GM18517 (cell line): ENCODE measurements at regions not wholly inside any gene's neighbourhood (a gene's known extent, or its start where the extent isn't known, plus 50 kb on each side); places are given as distances from the start of the nearest gene placed in this dataset.
"Not testable (repeated sequence)": the region's sequence is repeated elsewhere in the genome, so short reads cannot be mapped to it uniquely, and the experiment has no call there.

Experiments used
- ATAC-seq: cut with Tn5 transposase; IDR thresholded peaks from one replicate; pipeline ENCODE4 v1.9.1; 2021; ENCODE audit warnings: mild to moderate bottlenecking, moderate library complexity; ENCODE audit not compliant: unreplicated experiment

- no peak for ATAC-seq
These were observed 970.2 kb upstream of the COX7C start for GRCh38 chr5:85647349-85648127.

DNA sequence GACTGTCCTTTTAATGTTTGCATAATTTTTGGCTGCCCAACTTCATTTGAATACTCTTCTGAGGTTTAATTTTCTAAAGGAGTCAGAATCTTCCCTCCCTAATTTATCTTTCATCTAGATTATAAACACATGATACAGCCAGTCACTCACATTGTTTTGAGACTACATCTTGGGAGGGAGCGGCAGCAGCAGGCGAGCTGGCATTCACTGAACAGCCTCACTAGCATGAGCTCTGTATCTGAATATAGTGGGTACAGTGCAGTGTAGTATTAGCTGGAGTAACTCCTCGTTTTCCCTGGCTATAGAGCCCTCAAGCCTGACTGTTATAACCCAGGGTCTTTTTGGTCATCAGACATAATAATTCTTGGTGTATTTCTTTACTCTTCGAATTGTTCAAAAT lies 969.2 kb upstream of the COX7C start:
- ATAC-seq: no peak

GRCh38 chr5:85651731-85652130 lies 966.0 kb upstream of the COX7C start:
- no peak for ATAC-seq

DNA sequence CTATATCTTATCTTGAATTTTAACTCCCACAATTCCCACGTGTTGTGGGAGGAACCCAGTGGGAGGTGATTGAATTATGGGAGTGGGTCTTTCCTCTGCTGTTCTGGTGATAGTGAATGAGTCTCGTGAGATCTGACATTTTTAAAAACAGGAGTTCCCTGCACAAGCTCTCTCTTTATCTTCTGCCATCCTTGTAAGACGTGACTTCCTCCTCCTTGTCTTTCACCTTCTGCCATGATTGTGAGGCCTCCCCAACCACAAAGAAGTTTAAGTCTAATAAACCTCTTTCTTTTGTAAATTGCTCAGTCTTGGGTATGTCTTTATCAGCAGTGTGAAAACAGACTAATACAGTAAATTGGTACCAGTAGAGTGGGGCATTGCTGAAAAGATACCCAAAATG lies 963.6 kb upstream of the COX7C start:
- ATAC-seq: not testable (repeated sequence)

- ATAC-seq: no peak
These were observed 961.7 kb upstream of the COX7C start for GRCh38 chr5:85656050-85656449.

DNA sequence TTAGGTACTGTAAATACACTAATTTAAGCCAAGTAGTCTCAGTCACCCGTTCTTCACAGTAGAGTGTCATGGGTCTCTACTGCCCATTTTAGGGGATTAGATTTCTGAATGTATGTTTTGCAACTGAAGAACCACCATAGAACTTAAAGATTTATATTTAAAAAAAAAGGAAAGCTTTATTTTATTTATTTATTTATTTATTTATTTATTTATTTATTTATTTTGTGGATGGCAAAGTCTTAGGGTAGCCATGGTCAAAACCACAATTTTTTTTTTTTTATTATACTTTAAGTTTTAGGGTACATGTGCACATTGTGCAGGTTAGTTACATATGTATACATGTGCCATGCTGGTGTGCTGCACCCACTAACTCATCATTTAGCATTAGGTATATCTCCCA lies 960.4 kb upstream of the COX7C start:
- ATAC-seq: not testable (repeated sequence)

GRCh38 chr5:85662969-85663707 lies 954.6 kb upstream of the COX7C start:
- ATAC-seq: not testable (repeated sequence)

- no peak for ATAC-seq
These were observed 954.1 kb upstream of the COX7C start for GRCh38 chr5:85663708-85664031.

- ATAC-seq: no peak
These were observed 947.3 kb upstream of the COX7C start for GRCh38 chr5:85670417-85670816.

- ATAC-seq: no peak
These were observed 946.3 kb upstream of the COX7C start for GRCh38 chr5:85671223-85671970.

- ATAC-seq: no peak
These were observed 935.9 kb upstream of the COX7C start for GRCh38 chr5:85681871-85682270.

DNA sequence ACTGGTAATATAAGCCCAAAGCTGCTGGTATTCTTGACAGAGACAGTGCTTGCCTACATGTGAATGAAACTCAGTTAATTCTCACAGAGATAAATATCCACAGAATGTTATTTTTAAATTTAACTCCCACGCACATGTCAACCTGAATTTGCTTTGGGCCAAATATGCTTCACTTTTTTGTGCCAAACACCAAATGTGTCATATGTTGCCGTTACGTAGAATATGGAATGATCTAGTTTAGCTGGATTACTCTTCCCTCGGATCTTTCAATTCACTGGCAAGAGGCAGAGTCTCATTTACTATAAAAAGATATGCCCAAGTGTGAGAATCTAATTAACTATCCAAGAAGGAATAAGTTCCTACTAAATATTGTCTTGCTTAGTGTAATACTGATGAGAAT lies 933.4 kb upstream of the COX7C start:
- no peak for ATAC-seq

GRCh38 chr5:85703296-85703695 lies 914.4 kb upstream of the COX7C start:
- ATAC-seq: no peak

GRCh38 chr5:85709728-85710127 lies 908.0 kb upstream of the COX7C start:
- no peak for ATAC-seq

GRCh38 chr5:85716344-85717202 lies 901.2 kb upstream of the COX7C start:
- ATAC-seq: no peak

DNA sequence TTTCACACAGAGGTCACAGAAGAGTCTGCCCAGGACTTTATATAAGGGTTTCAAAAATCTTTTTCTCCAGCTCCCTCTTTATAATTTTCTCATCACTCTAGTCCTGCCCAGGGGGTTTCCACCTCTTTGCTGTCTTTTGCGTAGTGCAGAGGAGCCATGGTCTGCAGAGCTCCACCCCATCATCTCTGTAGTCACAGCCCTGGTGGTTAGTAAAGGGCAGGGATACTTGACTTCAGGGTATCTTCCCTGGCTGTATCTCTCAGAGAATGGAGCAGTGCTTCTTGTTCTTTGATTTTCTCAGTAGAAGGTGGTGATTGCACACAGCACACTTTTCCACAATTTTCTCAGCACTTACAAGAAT lies 900.6 kb upstream of the COX7C start:
- ATAC-seq: no peak

DNA sequence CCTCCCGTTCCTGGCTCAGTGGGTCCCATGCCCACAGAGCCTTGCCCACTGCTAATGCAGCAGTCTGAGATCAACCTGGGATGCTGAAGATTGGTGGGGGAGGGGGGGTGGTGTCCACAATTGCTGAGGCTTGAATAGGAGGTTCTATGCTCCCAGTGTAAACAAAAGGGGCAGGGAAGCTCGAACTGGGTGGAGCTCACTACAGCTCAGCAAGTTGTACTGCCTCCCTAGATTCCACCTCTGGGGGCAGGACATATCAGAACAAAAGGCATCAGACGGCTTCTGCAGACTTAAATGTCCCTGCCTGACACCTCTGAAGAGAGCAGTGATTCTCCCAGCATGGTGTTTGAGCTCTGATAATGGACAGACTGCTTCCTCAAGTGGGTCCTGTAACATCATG lies 885.6 kb upstream of the COX7C start:
- ATAC-seq: no peak

- ATAC-seq: no peak
These were observed 875.8 kb upstream of the COX7C start for GRCh38 chr5:85741972-85742371.

GRCh38 chr5:85760519-85760918 lies 857.2 kb upstream of the COX7C start:
- ATAC-seq: no peak

- no peak for ATAC-seq
These were observed 848.4 kb upstream of the COX7C start for GRCh38 chr5:85769347-85769746.

GRCh38 chr5:85784746-85785145 lies 833.0 kb upstream of the COX7C start:
- no peak for ATAC-seq
